ENCODE measurements at regions not wholly inside any gene's neighbourhood (a gene's known extent, or its start where the extent isn't known, plus 50 kb on each side); places are given as distances from the start of the nearest gene placed in this dataset.

DNA sequence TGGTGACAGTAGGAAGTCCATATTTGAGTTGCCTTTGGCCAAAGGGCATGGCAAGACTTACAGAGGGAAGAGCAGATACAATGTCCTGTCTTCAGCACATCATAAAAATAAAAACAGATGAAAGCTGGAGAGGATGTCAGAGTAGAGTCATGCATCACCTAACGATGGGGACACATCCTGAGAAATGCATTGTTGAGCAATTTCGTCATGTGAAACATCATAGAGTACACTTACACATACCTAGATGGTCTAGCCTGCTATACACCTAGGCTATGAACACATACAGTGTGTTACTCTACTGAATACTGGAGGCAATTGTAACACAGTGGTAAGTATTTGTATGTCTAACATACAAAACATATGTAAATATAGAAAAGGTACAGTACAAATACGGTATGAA is 75.6 kb downstream of the VEGFA start:
- no peak for DNase-seq

DNA sequence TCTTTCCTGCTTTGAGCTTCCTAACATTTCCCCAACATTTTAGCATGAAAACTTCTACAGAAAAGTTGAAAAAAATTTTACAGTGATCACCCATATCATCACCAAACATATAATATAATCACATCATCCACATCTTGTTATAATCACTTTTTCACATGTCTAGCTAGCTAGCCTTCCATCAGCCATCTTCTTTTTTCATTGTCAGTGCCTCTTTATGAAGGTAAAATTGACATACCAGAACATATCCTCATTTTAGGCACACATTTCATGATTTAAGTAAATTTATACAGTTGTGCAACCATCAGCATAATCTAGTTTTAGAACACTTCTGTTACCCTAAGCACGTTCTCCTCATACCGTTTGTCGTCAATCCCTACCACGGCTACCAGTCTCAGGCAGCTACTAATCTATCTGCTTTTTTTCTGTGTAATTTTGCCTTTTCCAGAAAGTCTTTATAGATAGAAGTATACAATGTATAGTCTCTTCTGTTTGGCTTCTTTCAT is 73.7 kb downstream of the VEGFA start:
- DNase-seq: no peak

DNA sequence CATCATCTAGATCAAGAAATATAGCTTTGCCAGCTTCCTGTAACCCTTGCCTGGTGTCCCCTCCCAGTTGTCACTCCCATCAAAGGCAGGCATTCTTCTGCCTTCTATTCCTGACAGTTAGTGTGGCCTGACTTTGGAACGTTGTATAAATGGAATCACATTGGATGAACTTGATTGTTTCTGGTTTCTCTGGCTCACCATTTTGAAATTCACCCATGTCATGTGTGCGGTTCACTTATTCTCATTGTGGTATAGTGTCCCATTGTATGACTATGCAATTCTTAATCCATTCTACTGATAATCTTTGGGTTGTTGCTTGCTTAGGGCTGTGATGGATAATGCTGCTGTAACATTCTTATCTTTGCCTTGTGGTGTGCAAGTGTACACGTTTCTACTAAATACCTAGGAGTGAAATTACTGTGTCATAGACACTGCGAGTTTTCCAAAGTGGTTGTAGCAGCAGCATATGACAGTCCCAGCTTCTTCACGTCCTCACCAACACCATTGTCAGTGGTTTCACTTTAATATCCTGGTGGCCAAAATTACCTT is 73.2 kb downstream of the VEGFA start:
- DNase-seq: no peak

DNA sequence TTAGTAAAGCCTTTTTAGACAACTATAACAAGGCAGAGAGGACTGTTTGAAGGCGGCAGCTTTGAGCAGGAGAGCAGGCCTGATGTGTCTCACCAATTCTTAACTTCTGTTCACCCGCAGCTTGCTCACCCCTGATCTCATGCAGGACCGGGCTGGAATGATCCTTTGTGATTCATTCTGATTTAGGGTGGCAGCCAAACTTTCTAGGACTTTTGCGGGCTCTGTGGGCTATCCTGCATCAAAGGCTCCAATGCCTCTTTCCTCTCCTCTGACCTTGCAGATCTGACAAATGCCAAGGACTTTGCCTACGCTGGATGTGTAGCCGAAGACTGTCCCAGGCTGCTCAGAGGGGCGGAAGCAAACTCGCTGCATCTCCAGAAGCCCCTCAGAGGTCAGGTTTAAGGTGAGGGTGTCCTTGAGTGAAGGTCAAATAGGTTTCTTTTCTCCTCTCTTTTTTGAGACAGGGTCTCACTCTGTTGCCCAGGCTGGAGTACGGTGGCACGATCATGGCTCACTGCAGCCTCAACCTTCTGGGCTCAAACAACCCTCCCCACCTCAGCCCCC is 72.3 kb downstream of the VEGFA start:
- no peak for DNase-seq

DNA sequence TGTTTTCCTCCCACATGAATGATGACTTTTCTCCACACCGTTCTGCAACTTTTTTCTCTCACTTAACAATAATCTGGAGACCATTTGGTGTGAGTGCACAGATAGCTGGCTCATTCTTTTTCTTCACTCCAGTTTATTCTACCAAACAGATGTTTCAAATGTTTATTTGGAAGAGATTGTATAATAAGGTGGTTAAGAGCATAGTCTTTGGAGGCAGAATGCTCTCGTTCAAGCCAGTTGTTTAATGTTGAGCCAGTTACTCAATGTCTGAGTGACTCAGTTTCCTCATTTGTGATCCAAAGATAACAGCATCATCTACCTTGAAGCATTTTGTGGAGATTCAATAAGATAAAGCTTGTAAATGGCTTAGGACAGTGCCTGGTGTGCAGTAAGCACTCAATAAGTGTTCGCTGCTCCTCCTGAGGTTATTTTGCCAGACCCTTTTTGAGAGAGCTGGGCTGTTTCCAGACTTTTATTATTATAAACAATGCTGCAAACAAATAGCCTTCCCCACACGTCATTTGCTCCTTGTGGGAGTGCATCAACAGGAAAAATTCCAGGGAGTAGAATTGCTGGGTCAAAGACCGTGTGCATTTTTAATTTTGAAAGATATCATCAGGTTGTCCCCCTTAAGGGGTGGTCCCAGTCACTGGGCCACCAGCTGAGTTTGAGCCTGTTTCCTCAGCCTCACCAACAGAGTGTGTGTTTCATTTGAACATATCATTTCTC is 70.6 kb downstream of the VEGFA start:
- DNase-seq: no peak

DNA sequence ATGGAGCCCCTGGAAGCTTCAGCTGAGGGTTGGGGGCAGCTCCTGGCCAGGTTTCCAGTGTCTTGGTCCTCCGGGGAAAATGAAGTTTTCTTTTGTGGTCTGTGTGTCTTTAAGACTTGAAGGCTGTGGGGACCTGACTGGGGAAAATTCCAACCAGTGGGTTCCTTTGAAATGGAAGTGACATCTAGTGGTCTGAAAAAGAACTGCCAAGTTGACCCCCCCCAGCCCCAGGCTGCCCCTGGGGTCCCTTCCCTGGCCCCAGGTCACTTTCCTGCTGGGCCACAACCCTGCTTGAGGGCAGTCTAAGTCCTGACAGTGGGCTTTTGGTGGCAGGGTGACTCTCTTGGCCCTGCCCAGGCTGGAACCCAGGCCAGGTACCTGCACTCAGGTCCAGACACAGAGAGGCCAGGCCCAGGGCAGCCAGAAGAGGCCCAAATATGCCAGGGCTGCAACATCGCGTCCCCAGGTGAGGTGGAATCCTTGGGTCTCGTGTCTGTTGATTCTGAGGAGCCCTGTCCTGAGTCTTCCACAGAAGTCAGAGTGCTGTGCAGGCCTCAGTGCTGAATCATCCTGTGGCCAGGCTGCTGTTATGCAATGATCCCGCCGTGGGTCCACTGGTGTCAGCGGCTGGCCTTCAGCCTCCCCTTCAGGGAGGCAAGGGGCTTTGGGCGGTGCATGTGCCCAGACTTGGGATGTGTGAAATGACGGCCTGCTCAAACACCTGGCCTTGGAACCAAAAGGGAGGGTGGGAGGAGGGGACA is 68.4 kb downstream of the VEGFA start:
- peak; percentile 46 for DNase-seq

DNA sequence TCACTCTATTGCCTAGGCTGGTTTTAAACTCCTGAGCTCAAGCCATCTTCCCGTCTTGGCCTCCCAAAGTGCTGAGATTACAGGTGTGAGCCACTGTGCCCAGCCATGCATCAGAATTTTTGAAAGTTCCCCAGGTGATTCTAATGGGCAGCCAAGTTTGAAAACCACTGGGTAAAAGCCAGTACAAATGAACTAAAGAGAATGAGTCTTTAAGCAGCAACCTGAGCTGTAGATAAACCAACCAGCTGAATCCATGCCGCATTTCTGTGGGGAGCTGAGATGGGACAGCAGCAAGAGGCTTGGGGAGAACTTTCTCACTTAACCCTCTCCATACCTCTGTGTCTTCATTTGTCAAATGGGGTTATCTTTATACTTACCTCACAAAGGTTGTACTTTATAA is 67.5 kb downstream of the VEGFA start:
- DNase-seq: no peak

DNA sequence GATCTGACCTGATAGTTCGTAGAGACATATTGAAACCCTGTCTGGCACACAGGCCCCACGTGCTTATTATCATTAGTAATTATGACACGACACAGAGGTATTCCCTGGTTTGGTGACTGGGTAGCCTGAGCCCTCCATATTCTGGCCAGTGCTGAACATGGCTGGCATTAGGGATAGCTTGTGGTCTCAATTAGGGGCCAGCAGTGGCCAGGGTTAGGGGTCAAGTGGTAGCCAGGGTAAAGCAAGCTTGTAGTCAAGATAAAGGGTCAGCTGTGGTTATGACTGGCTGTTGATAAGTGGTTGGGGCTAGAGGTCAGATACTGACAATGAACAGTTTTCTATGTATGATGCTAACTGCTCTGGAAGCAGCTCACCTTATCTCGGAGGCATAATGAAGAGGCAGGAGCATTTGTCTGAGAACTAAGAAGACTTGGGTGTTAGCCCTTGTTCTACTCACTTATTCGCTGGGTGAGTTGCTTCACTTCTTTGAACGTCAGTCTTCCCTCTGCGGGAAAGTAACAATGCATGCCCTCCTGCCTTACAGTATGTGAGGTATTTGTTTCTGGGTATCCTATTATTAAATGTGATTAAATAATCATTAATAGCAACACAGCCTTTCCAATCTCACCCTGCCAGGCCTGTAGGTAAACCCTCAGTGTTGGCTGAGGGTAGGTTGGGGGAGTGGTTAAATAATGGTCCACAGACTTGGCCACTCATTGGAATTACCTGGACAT is 66.7 kb downstream of the VEGFA start:
- DNase-seq: no peak

Data from dermis blood vessel endothelial cell (primary cell).